ENCODE measurements at regions not wholly inside any gene's neighbourhood (a gene's known extent, or its start where the extent isn't known, plus 50 kb on each side); places are given as distances from the start of the nearest gene placed in this dataset.

DNA sequence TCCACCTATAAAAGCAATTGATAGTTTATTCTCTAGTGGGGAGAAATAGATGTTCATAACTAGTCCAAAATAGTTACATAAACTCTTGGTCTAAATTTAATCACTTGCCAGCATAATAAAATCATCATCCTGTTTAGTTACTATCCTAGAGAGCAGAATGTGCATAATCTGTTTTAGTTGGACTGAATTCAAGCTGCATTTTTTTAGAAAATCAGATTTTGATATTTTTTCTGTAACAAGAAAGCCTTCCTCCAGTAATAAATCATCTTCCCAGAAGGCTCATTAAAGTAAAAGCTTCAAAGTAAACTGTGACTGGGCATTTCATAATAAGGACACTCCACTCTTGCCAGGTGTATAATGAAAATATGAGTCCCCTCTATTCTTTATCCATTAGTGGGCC, 453.1 kb downstream of the TRAM1L1 start:
- Histone ChIP-seq H3K9me2 (ENCODE audit: insufficient read depth) (no peaks in the 10 kb centered on the region), H3K79me2 (replicated peaks; ENCODE audit: insufficient read depth) (no peaks in the 10 kb centered on the region), H3K4me2 (no peak overlapping the region), H3K27ac (ENCODE audit: low read depth) (no peak overlapping the region), H4K20me1 (replicated peaks; ENCODE audit: insufficient read depth) (no peaks in the 10 kb centered on the region), H3K4me3 (no peak overlapping the region), H2AFZ (no peak overlapping the region), H3K4me1 (ENCODE audit: insufficient read depth) (no peaks in the 10 kb centered on the region), H3K27me3 (ENCODE audit: insufficient read depth) (no peaks in the 10 kb centered on the region), H3F3A (replicated peaks; ENCODE audit: low read depth) (no peaks in the 10 kb centered on the region), H3K36me3 (ENCODE audit: insufficient read depth) (no peaks in the 10 kb centered on the region)
- Mint-ChIP-seq H3K9me3 (no peaks in the 10 kb centered on the region), H3K27me3 (ENCODE audit: insufficient read depth, low read depth, poor library complexity) (no peaks in the 10 kb centered on the region), H3K36me3 (ENCODE audit: low read depth) (no peaks in the 10 kb centered on the region), H3K27ac (no peak overlapping the region), H3K4me3 (no peak overlapping the region), H3K4me1 (peaks cover 8% of the 10 kb centered on the region; the same call in 2 of the 3 replicates)
- DNase-seq (ENCODE audit: low spot score) (no peak), ATAC-seq (no peak)
- TF ChIP-seq, protein P1, sequence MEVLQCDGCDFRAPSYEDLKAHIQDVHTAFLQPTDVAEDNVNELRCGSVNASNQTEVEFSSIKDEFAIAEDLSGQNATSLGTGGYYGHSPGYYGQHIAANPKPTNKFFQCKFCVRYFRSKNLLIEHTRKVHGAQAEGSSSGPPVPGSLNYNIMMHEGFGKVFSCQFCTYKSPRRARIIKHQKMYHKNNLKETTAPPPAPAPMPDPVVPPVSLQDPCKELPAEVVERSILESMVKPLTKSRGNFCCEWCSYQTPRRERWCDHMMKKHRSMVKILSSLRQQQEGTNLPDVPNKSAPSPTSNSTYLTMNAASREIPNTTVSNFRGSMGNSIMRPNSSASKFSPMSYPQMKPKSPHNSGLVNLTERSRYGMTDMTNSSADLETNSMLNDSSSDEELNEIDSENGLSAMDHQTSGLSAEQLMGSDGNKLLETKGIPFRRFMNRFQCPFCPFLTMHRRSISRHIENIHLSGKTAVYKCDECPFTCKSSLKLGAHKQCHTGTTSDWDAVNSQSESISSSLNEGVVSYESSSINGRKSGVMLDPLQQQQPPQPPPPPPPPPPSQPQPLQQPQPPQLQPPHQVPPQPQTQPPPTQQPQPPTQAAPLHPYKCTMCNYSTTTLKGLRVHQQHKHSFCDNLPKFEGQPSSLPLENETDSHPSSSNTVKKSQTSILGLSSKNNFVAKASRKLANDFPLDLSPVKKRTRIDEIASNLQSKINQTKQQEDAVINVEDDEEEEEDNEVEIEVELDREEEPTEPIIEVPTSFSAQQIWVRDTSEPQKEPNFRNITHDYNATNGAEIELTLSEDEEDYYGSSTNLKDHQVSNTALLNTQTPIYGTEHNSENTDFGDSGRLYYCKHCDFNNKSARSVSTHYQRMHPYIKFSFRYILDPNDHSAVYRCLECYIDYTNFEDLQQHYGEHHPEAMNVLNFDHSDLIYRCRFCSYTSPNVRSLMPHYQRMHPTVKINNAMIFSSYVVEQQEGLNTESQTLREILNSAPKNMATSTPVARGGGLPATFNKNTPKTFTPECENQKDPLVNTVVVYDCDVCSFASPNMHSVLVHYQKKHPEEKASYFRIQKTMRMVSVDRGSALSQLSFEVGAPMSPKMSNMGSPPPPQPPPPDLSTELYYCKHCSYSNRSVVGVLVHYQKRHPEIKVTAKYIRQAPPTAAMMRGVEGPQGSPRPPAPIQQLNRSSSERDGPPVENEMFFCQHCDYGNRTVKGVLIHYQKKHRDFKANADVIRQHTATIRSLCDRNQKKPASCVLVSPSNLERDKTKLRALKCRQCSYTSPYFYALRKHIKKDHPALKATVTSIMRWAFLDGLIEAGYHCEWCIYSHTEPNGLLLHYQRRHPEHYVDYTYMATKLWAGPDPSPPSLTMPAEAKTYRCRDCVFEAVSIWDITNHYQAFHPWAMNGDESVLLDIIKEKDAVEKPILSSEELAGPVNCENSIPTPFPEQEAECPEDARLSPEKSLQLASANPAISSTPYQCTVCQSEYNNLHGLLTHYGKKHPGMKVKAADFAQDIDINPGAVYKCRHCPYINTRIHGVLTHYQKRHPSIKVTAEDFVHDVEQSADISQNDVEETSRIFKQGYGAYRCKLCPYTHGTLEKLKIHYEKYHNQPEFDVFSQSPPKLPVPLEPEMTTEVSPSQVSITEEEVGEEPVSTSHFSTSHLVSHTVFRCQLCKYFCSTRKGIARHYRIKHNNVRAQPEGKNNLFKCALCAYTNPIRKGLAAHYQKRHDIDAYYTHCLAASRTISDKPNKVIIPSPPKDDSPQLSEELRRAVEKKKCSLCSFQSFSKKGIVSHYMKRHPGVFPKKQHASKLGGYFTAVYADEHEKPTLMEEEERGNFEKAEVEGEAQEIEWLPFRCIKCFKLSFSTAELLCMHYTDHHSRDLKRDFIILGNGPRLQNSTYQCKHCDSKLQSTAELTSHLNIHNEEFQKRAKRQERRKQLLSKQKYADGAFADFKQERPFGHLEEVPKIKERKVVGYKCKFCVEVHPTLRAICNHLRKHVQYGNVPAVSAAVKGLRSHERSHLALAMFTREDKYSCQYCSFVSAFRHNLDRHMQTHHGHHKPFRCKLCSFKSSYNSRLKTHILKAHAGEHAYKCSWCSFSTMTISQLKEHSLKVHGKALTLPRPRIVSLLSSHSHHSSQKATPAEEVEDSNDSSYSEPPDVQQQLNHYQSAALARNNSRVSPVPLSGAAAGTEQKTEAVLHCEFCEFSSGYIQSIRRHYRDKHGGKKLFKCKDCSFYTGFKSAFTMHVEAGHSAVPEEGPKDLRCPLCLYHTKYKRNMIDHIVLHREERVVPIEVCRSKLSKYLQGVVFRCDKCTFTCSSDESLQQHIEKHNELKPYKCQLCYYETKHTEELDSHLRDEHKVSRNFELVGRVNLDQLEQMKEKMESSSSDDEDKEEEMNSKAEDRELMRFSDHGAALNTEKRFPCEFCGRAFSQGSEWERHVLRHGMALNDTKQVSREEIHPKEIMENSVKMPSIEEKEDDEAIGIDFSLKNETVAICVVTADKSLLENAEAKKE (CRISPR knock-in tag; IDR thresholded peaks at IDR 0.05) = no peak

DNA sequence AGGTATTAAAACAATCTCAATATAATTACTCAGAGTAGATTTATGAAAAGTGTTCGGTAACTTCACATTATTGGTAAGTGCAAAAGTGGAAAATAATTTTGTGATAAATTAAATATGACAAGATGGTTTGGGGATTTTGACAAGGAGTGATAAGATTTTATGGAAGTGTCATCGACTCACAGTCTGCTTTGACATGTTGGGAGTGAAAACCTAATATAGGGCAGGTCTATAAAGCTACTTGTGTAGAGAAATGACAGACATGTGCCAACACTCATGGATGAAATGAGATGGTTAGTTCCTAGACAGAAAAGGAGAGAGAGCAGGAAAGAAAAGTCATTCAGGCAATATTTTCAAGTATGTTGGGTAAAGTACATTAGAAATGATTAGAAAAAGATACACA, 456.8 kb downstream of the TRAM1L1 start:
- H3F3A ChIP-seq (replicated peaks; ENCODE audit: low read depth) = no peaks in the 10 kb centered on the region
- DNase-seq (ENCODE audit: low spot score) (no peak), ATAC-seq (no peak)
- H3K27ac ChIP-seq (ENCODE audit: low read depth) = no peak overlapping the region
- H4K20me1 ChIP-seq (replicated peaks; ENCODE audit: insufficient read depth) = no peaks in the 10 kb centered on the region
- Mint-ChIP-seq H3K4me1 (peaks cover 8% of the 10 kb centered on the region; the same call in 2 of the 3 replicates), H3K27ac (no peak overlapping the region), H3K4me3 (no peak overlapping the region), H3K27me3 (ENCODE audit: insufficient read depth, low read depth, poor library complexity) (peaks cover 2% of the 10 kb centered on the region), H3K36me3 (ENCODE audit: low read depth) (no peaks in the 10 kb centered on the region), H3K9me3 (no peaks in the 10 kb centered on the region)
- H3K4me2 ChIP-seq = no peak overlapping the region
- H3K79me2 ChIP-seq (replicated peaks; ENCODE audit: insufficient read depth) = no peaks in the 10 kb centered on the region
- no peak overlapping the region for H2AFZ ChIP-seq
- H3K4me1 ChIP-seq (ENCODE audit: insufficient read depth) = no peaks in the 10 kb centered on the region
- no peaks in the 10 kb centered on the region for H3K9me2 ChIP-seq (ENCODE audit: insufficient read depth)
- no peak overlapping the region for H3K4me3 ChIP-seq
- no peaks in the 10 kb centered on the region for H3K27me3 ChIP-seq (ENCODE audit: insufficient read depth)
- H3K36me3 ChIP-seq (ENCODE audit: insufficient read depth) = no peaks in the 10 kb centered on the region
- TF ChIP-seq CREB1 (CRISPR knock-in tag; IDR thresholded peaks at IDR 0.05; ENCODE audit: low read depth) = no peak
- TF ChIP-seq ZNF114 (CRISPR knock-in tag; IDR thresholded peaks at IDR 0.05) = no peak
- TF ChIP-seq, protein P2, sequence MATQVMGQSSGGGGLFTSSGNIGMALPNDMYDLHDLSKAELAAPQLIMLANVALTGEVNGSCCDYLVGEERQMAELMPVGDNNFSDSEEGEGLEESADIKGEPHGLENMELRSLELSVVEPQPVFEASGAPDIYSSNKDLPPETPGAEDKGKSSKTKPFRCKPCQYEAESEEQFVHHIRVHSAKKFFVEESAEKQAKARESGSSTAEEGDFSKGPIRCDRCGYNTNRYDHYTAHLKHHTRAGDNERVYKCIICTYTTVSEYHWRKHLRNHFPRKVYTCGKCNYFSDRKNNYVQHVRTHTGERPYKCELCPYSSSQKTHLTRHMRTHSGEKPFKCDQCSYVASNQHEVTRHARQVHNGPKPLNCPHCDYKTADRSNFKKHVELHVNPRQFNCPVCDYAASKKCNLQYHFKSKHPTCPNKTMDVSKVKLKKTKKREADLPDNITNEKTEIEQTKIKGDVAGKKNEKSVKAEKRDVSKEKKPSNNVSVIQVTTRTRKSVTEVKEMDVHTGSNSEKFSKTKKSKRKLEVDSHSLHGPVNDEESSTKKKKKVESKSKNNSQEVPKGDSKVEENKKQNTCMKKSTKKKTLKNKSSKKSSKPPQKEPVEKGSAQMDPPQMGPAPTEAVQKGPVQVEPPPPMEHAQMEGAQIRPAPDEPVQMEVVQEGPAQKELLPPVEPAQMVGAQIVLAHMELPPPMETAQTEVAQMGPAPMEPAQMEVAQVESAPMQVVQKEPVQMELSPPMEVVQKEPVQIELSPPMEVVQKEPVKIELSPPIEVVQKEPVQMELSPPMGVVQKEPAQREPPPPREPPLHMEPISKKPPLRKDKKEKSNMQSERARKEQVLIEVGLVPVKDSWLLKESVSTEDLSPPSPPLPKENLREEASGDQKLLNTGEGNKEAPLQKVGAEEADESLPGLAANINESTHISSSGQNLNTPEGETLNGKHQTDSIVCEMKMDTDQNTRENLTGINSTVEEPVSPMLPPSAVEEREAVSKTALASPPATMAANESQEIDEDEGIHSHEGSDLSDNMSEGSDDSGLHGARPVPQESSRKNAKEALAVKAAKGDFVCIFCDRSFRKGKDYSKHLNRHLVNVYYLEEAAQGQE (IDR thresholded peaks at IDR 0.05; ENCODE audit: unreplicated experiment) = no peak
- TF ChIP-seq EZH2phosphoT487 (IDR thresholded peaks at IDR 0.05; ENCODE audit: unreplicated experiment) = no peak
- TF ChIP-seq NANOG (IDR thresholded peaks at IDR 0.05; ENCODE audit: borderline replicate concordance) = no peak
- TF ChIP-seq STAT1 (IDR thresholded peaks at IDR 0.05; ENCODE audit: unreplicated experiment) = no peak

All from GM23338 (cell line).